Gastrocnemius medialis (tissue), 4 donors: ENCODE measurements at regions not wholly inside any gene's neighbourhood (a gene's known extent, or its start where the extent isn't known, plus 50 kb on each side); places are given as distances from the start of the nearest gene placed in this dataset.

Experiments
- POLR2A ChIP-seq, 2 donors: fragments of 450-650 bp; IDR thresholded peaks; one replicate each; pipeline ENCODE4 v1.6.1; 2017; ENCODE audit warnings: antibody characterized with exemption in 2 of 2, mild to moderate bottlenecking in 2 of 2, moderate library complexity in 2 of 2
- TF ChIP-seq, protein P1 (sequence below), 5 experiments: fragments of 450-650 bp in 3 of 5; fragments of 200-600 bp in 2 of 5; sonication (generic) in 2 of 5; IDR thresholded peaks in 4 of 5; conservative IDR thresholded peaks in 1 of 5; 1 replicate in 4 of 5; 2 replicates in 1 of 5; pipeline ENCODE4 v1.5.1; 2016 to 2019; ENCODE audit warnings: antibody characterized with exemption in 5 of 5, mild to moderate bottlenecking in 3 of 5, moderate library complexity in 3 of 5

DNA sequence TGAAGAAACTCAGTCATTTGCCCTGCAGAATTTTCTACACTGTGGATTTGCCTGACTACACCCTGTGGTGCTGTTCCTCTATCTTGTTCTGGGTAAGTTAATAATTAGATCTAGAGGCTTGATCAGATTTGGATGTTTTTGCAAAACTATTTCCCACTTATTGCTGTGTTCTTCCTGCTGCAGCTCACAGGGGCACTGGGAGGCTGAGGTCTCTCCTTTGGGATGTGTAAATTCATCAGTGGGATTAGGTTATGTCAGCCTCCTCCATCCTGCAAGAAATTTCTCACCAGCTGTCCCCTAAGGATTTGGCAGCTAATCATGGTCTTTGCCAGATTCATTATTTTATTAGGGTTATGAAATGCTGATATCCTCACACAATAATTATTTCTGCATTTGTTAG is 148.1 kb upstream of the ZNF32 start:
- TF ChIP-seq, protein P1, sequence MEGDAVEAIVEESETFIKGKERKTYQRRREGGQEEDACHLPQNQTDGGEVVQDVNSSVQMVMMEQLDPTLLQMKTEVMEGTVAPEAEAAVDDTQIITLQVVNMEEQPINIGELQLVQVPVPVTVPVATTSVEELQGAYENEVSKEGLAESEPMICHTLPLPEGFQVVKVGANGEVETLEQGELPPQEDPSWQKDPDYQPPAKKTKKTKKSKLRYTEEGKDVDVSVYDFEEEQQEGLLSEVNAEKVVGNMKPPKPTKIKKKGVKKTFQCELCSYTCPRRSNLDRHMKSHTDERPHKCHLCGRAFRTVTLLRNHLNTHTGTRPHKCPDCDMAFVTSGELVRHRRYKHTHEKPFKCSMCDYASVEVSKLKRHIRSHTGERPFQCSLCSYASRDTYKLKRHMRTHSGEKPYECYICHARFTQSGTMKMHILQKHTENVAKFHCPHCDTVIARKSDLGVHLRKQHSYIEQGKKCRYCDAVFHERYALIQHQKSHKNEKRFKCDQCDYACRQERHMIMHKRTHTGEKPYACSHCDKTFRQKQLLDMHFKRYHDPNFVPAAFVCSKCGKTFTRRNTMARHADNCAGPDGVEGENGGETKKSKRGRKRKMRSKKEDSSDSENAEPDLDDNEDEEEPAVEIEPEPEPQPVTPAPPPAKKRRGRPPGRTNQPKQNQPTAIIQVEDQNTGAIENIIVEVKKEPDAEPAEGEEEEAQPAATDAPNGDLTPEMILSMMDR (IDR thresholded peaks at IDR 0.05 in 4 of 5, conservative IDR thresholded peaks at IDR 0.05 in 1 of 5): no peak
- no peak for TF ChIP-seq POLR2A (IDR thresholded peaks at IDR 0.05)
